ENCODE measurements at regions not wholly inside any gene's neighbourhood (a gene's known extent, or its start where the extent isn't known, plus 50 kb on each side); places are given as distances from the start of the nearest gene placed in this dataset.

GRCh38 chrX:3780564-3780963 lies 67.1 kb upstream of the PRKX start:
- Histone ChIP-seq H3K27ac (no peak overlapping the region), H3K27me3 (no peaks in the 10 kb centered on the region), H3K9me3 (no peaks in the 10 kb centered on the region), H3K4me3 (no peak overlapping the region), H3K4me1 (no peaks in the 10 kb centered on the region), H3K36me3 (no peaks in the 10 kb centered on the region)
- intact Hi-C loops (cut with DNase I), result no loop called here
- TF ChIP-seq POLR2A (IDR thresholded peaks at IDR 0.05) (no peak), CTCF (IDR thresholded peaks at IDR 0.05) (no peak), POLR2AphosphoS5 (IDR thresholded peaks at IDR 0.05) (no peak), EP300 (IDR thresholded peaks at IDR 0.05) (no peak)
- DNase-seq, result no peak
- whole genome bisulfite sequencing, 2 donors, result 5 to 39% methylated on average over 1 of the region's 1 CpG

GRCh38 chrX:3779546-3779945 lies 66.1 kb upstream of the PRKX start:
- no peak for DNase-seq
- TF ChIP-seq EP300 (IDR thresholded peaks at IDR 0.05) (no peak), POLR2A (IDR thresholded peaks at IDR 0.05) (no peak), CTCF (IDR thresholded peaks at IDR 0.05) (no peak), POLR2AphosphoS5 (IDR thresholded peaks at IDR 0.05) (no peak)
- Histone ChIP-seq H3K27ac (no peak overlapping the region), H3K4me1 (no peaks in the 10 kb centered on the region), H3K27me3 (no peaks in the 10 kb centered on the region), H3K4me3 (no peak overlapping the region), H3K36me3 (no peaks in the 10 kb centered on the region), H3K9me3 (no peaks in the 10 kb centered on the region)
- intact Hi-C loops (cut with DNase I), result no loop called here

GRCh38 chrX:3777416-3777815 lies 64.0 kb upstream of the PRKX start:
- no peaks in the 10 kb centered on the region for H3K4me1 ChIP-seq
- no peaks in the 10 kb centered on the region for H3K36me3 ChIP-seq
- no peaks in the 10 kb centered on the region for H3K27me3 ChIP-seq
- H3K9me3 ChIP-seq, result no peaks in the 10 kb centered on the region
- TF ChIP-seq POLR2A (IDR thresholded peaks at IDR 0.05) (no peak), POLR2AphosphoS5 (IDR thresholded peaks at IDR 0.05) (no peak), EP300 (IDR thresholded peaks at IDR 0.05) (no peak), CTCF (IDR thresholded peaks at IDR 0.05) (no peak)
- no peak overlapping the region for H3K27ac ChIP-seq
- no peak for DNase-seq
- intact Hi-C loops (cut with DNase I), result no loop called here
- H3K4me3 ChIP-seq, result no peak overlapping the region

- TF ChIP-seq EP300 (IDR thresholded peaks at IDR 0.05) (no peak), CTCF (IDR thresholded peaks at IDR 0.05) (no peak), POLR2AphosphoS5 (IDR thresholded peaks at IDR 0.05) (no peak), POLR2A (IDR thresholded peaks at IDR 0.05) (no peak)
- H3K27me3 ChIP-seq, result no peaks in the 10 kb centered on the region
- WGBS, 2 donors, result 65 to 75% methylated on average over 3 of the region's 3 CpGs
- H3K36me3 ChIP-seq, result no peaks in the 10 kb centered on the region
- no peaks in the 10 kb centered on the region for H3K4me1 ChIP-seq
- no peaks in the 10 kb centered on the region for H3K9me3 ChIP-seq
- intact Hi-C loops (cut with DNase I), result no loop called here
- no peak overlapping the region for H3K27ac ChIP-seq
- no peak overlapping the region for H3K4me3 ChIP-seq
- DNase-seq, result no peak
Observed at GRCh38 chrX:3771766-3772165, 58.3 kb upstream of the PRKX start.

- Histone ChIP-seq H3K36me3 (no peaks in the 10 kb centered on the region), H3K9me3 (no peaks in the 10 kb centered on the region), H3K4me3 (no peak overlapping the region), H3K27ac (no peak overlapping the region), H3K4me1 (no peaks in the 10 kb centered on the region), H3K27me3 (no peaks in the 10 kb centered on the region)
- intact Hi-C loops (cut with DNase I), result no loop called here
- no peak for TF ChIP-seq POLR2AphosphoS5 (IDR thresholded peaks at IDR 0.05)
- TF ChIP-seq CTCF (IDR thresholded peaks at IDR 0.05), result no peak
- no peak for DNase-seq
- WGBS, 2 donors, result 52 to 80% methylated on average over 1 of the region's 1 CpG
Observed at GRCh38 chrX:3768881-3769280, 55.4 kb upstream of the PRKX start.

All from sigmoid colon (tissue), 6 donors.